ENCODE measurements at regions not wholly inside any gene's neighbourhood (a gene's known extent, or its start where the extent isn't known, plus 50 kb on each side); places are given as distances from the start of the nearest gene placed in this dataset.

DNA sequence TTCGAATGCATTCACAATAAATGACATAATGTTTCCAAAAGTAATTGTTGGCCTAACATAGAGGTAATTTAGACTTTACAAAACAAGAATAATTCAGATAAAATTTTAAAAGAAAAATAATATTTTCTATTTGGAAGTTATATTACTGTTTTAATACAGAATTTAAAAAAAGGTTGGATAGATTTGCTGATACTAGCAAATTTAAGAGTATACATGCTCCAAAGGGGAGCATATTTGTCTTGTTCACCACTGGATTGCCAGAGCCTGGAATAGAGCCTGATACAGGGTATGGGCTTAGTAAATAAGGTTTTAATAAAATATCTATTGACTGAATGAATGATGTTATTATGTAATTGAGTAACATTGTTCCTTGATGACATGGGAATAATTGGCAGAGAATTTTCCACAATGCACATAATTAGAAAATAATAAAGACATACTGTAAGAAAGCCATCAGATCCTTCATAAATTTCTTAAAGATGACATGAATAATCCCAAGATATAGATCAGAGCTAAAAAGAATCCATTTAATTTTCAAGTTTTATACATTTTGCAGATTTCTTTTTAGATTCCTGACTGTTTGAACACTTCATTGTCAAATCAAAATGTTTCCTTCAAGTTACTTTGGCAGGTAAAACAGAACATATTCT, 305.3 kb downstream of the SLC6A15 start:
- Histone ChIP-seq H3K27me3 (ENCODE audit: control insufficient read depth, insufficient read depth, low read length) (no peaks in the 10 kb centered on the region), H3K4me3 (ENCODE audit: low read depth, low read length) (no peak overlapping the region), H3K27ac (ENCODE audit: low read depth, low read length) (no peak overlapping the region), H3K9me3 (ENCODE audit: control insufficient read depth, insufficient read depth, low read length) (no peaks in the 10 kb centered on the region)
- no peak for DNase-seq (ENCODE audit: low read depth, low spot score)
- TF ChIP-seq, protein P1, sequence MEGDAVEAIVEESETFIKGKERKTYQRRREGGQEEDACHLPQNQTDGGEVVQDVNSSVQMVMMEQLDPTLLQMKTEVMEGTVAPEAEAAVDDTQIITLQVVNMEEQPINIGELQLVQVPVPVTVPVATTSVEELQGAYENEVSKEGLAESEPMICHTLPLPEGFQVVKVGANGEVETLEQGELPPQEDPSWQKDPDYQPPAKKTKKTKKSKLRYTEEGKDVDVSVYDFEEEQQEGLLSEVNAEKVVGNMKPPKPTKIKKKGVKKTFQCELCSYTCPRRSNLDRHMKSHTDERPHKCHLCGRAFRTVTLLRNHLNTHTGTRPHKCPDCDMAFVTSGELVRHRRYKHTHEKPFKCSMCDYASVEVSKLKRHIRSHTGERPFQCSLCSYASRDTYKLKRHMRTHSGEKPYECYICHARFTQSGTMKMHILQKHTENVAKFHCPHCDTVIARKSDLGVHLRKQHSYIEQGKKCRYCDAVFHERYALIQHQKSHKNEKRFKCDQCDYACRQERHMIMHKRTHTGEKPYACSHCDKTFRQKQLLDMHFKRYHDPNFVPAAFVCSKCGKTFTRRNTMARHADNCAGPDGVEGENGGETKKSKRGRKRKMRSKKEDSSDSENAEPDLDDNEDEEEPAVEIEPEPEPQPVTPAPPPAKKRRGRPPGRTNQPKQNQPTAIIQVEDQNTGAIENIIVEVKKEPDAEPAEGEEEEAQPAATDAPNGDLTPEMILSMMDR (IDR thresholded peaks at IDR 0.05; ENCODE audit: low read depth, low read length), result no peak
- ChIA-PET POLR2A (no interaction called here), CTCF (interaction anchor here (1.6 kb wide), 1 partner anchor 12 kb away, joined by 3 read pairs; no protein-coding TSS in a partner anchor)

DNA sequence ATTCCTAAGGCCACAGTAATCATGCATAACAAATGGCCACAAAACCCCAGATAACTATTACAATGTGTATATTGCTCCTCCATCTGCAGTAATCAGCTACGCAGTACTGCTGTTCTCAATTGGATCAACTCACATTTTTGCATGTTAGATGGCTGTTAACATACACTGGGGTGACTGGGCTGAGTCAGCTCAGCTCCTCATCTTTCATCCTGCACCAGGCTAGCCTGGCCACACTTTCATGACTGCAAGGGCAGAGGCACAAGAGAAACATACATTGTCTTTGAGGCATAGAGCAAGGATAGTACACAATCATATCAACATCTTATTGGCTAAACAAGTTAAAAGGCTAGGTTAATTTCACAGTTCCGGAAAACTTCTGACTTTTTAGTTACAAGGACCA, 306.6 kb downstream of the SLC6A15 start:
- ChIA-PET POLR2A (no interaction called here), CTCF (interaction anchor here (1.6 kb wide), 1 partner anchor 14 kb away, joined by 3 read pairs; no protein-coding TSS in a partner anchor)
- Histone ChIP-seq H3K27me3 (ENCODE audit: control insufficient read depth, insufficient read depth, low read length) (no peaks in the 10 kb centered on the region), H3K9me3 (ENCODE audit: control insufficient read depth, insufficient read depth, low read length) (no peaks in the 10 kb centered on the region), H3K4me3 (ENCODE audit: low read depth, low read length) (no peak overlapping the region), H3K27ac (ENCODE audit: low read depth, low read length) (no peak overlapping the region)
- no peak for DNase-seq (ENCODE audit: low read depth, low spot score)
- TF ChIP-seq, protein P1 (IDR thresholded peaks at IDR 0.05; ENCODE audit: low read depth, low read length), result no peak

DNA sequence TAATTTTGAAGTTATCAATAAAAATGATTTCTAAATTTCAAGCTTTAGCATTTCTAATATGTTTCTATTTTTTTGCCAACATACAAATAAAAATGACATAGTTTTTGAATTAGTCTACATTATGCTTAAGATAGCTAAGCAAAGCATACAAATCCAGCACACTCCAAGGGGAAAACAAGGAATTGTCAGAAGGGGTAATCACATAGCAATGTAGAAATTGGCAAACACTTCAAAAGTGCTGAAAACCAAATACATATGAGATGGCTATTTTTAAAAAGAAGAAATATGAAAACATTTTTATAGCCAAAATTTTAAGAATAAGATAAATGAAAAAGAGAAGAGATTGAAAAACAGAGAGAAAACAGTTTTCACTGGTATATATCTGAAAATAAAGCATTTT, 308.0 kb downstream of the SLC6A15 start:
- ChIA-PET CTCF (no interaction called here), POLR2A (no interaction called here)
- no peak overlapping the region for H3K4me3 ChIP-seq (ENCODE audit: low read depth, low read length)
- TF ChIP-seq, protein P1 (IDR thresholded peaks at IDR 0.05; ENCODE audit: low read depth, low read length), result no peak
- no peak overlapping the region for H3K27ac ChIP-seq (ENCODE audit: low read depth, low read length)
- H3K27me3 ChIP-seq (ENCODE audit: control insufficient read depth, insufficient read depth, low read length), result no peaks in the 10 kb centered on the region
- no peak for DNase-seq (ENCODE audit: low read depth, low spot score)
- no peaks in the 10 kb centered on the region for H3K9me3 ChIP-seq (ENCODE audit: control insufficient read depth, insufficient read depth, low read length)

DNA sequence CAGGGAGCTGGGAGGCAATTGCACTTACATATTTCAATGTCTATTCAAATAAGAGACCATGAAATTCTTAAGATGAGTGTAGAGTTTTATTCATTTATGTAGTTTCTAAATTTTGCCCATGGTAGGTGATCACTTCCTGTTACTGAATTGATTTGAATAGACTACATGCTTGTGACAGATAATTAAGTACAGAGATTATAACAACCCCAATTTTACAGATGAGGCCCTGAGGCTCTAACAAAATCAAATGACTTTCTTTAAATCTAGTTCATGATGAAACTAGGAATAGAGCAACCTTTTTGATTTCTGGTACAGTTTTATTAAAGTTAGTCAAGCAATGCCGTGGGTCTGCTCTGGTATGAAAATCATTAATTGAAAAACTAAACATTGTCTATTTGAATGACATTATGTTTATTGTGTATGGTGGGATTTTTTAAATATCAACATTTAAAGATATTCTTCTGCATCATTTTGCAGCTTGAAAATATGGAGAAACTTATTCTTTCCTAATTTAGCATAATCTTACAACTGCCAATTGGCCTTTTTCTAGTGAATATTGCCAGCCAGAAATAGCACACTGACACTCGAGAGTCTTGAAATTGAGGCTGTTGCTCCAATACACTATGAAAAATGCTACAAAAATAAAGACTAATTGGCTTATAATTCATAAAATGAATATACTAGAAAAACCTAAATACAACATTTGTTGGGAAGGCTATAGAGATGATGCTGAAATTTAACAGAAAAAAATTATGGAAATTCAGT, 308.9 kb downstream of the SLC6A15 start:
- ChIA-PET POLR2A (no interaction called here), CTCF (interaction anchor here (0.7 kb wide), 1 partner anchor 215 kb away, joined by 5 read pairs; no protein-coding TSS in a partner anchor)
- Histone ChIP-seq H3K4me3 (ENCODE audit: low read depth, low read length) (no peak overlapping the region), H3K27ac (ENCODE audit: low read depth, low read length) (no peak overlapping the region), H3K9me3 (ENCODE audit: control insufficient read depth, insufficient read depth, low read length) (no peaks in the 10 kb centered on the region), H3K27me3 (ENCODE audit: control insufficient read depth, insufficient read depth, low read length) (no peaks in the 10 kb centered on the region)
- no peak for DNase-seq (ENCODE audit: low read depth, low spot score)
- TF ChIP-seq, protein P1 (IDR thresholded peaks at IDR 0.05; ENCODE audit: low read depth, low read length), result no peak

DNA sequence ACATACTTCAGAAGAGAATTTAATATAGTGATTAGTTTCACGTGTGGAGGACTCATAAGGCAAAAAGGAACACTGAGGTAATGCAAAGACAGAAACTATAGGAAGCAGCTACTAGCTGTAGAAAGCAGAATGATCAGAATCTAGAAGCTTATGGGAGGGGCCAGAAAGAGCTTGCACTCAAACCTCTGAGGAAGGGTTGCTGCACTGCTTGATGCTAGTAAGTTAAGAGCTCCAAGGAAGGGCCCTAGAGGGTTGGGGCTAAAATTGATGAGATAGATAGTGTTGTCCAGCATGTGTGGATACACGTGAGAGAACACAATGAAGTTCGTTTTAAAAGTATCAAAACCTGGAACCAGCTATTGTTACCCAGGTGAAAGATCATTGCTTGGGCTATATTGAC, 311.1 kb downstream of the SLC6A15 start:
- no peaks in the 10 kb centered on the region for H3K9me3 ChIP-seq (ENCODE audit: control insufficient read depth, insufficient read depth, low read length)
- DNase-seq (ENCODE audit: low read depth, low spot score), result no peak

More for the DNA sequence above, 311.1 kb downstream of the SLC6A15 start:
- TF ChIP-seq, protein P1 (IDR thresholded peaks at IDR 0.05; ENCODE audit: low read depth, low read length), result no peak
- H3K27ac ChIP-seq (ENCODE audit: low read depth, low read length), result no peak overlapping the region
- no peaks in the 10 kb centered on the region for H3K27me3 ChIP-seq (ENCODE audit: control insufficient read depth, insufficient read depth, low read length)
- ChIA-PET POLR2A (no interaction called here), CTCF (no interaction called here)
- H3K4me3 ChIP-seq (ENCODE audit: low read depth, low read length), result no peak overlapping the region

All from AG04450 (cell line).